IMR-90 (cell line): ENCODE measurements at regions not wholly inside any gene's neighbourhood (a gene's known extent, or its start where the extent isn't known, plus 50 kb on each side); places are given as distances from the start of the nearest gene placed in this dataset.

Source experiments
- BHLHE40 ChIP-seq: fragments of 150-350 bp; IDR thresholded peaks from 2 replicates; pipeline ENCODE4 v1.6.1; 2016; ENCODE audit warnings: mild to moderate bottlenecking, low read depth, low read length
- CTCF ChIP-seq: conservative IDR thresholded peaks from 2 replicates; pipeline ENCODE4 v1.5.1; 2012; ENCODE audit warnings: mild to moderate bottlenecking, low read depth, low read length, improper control_type of control experiment
- USF2 ChIP-seq: fragments of 150-350 bp; IDR thresholded peaks from 2 replicates; pipeline ENCODE4 v1.6.1; 2017; ENCODE audit warnings: mild to moderate bottlenecking, antibody characterized with exemption, low read length, low read depth

- TF ChIP-seq CTCF: no peak
- no peak for TF ChIP-seq BHLHE40
- TF ChIP-seq USF2: no peak
Measured at GRCh38 chr1:229058111-229058561, 212.8 kb upstream of the RAB4A start.
